ENCODE measurements at regions not wholly inside any gene's neighbourhood (a gene's known extent, or its start where the extent isn't known, plus 50 kb on each side); places are given as distances from the start of the nearest gene placed in this dataset.
"Not testable (repeated sequence)": the region's sequence is repeated elsewhere in the genome, so short reads cannot be mapped to it uniquely, and the experiment has no call there.

GRCh38 chr3:124362455-124362854, 367.8 kb upstream of the UMPS start:
- no peak for DNase-seq
- H3K36me3 Mint-ChIP-seq = no peaks in the 10 kb centered on the region
- no peak overlapping the region for H3K4me3 Mint-ChIP-seq
- H3K27me3 Mint-ChIP-seq = peaks cover 21% of the 10 kb centered on the region
- no peaks in the 10 kb centered on the region for H3K9me3 Mint-ChIP-seq
- H3K4me1 Mint-ChIP-seq = no peaks in the 10 kb centered on the region
- no peak overlapping the region for H3K27ac Mint-ChIP-seq

DNA sequence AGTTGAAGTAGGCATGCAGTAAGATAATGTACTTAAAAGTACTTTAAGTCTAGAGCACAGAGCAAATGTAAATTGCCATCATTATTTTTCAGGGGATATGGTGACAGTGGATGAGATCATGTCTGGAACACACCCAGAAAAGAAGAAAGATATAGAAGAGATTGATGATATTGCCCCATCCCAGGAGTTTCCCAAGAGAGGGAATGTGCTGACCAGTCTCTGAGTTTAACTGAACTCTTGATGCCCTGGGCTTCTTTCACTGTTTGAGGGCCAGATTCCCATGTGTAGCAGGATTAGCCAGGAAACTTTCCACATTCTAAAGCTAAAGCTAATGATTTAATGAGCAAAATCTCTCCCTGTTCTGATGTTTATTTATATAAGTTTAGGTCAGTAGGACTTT, 366.8 kb upstream of the UMPS start:
- no peak for DNase-seq
- Mint-ChIP-seq H3K27ac (no peak overlapping the region), H3K4me1 (no peaks in the 10 kb centered on the region), H3K4me3 (no peak overlapping the region), H3K27me3 (peaks cover 21% of the 10 kb centered on the region), H3K9me3 (no peaks in the 10 kb centered on the region), H3K36me3 (no peaks in the 10 kb centered on the region)

DNA sequence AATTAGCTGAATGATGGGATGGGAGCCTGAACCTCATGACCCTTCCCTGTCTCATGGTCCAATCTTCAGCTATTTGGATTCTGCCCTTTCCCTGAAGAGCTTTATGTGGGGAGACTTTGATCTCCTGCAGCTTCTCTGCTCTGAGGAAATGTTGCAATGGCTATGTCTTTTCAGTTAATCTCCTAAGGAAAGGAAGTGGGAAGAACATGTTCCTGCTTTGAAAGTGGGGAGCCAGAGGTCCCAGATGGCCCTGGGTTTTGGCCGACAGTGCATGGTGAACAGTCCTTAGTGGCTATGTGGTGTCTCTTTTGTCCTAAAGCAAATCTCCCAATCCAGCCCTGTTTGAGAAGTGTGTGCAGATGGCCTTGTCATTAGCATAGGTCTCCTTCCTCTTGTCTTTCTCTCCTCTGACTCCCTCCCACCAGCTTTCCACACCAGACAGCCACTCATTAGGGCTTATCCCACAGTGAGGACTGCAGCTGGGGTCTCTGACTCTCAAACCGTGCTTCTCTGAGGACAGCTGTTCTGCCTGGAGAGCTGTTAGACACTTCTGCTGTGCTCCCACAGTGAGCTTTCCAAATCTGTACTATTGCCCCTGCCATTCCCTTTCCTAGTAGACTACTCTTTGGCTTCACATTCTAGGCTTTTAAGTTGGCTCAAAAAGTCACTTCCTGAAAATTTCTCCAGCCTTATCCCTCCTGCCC, 365.8 kb upstream of the UMPS start:
- no peaks in the 10 kb centered on the region for H3K9me3 Mint-ChIP-seq
- H3K4me3 Mint-ChIP-seq = no peak overlapping the region
- H3K36me3 Mint-ChIP-seq = no peaks in the 10 kb centered on the region
- no peak overlapping the region for H3K27ac Mint-ChIP-seq
- DNase-seq = no peak
- no peaks in the 10 kb centered on the region for H3K4me1 Mint-ChIP-seq
- peaks cover 15% of the 10 kb centered on the region for H3K27me3 Mint-ChIP-seq

DNA sequence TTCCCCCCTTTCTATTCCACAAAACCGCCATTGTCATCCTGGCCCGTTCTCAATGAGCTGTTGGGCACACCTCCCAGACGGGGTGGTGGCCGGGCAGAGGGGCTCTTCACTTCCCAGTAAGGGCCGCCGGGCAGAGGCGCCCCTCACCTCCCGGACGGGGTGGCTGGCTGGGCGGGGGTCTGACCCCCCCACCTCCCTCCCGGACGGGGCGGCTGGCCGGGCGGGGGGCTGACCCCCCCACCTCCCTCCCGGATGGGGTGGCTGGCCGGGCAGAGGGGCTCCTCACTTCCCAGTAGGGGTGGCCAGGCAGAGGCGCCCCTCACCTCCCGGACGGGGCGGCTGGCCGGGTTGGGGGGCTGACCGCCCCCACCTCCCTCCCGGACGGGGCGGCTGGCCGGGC, 363.6 kb upstream of the UMPS start:
- not testable (repeated sequence) for H3K27ac Mint-ChIP-seq

GRCh38 chr3:124372775-124373174, 357.5 kb upstream of the UMPS start:
- Mint-ChIP-seq H3K27me3 (peaks cover 20% of the 10 kb centered on the region), H3K4me1 (no peaks in the 10 kb centered on the region), H3K27ac (no peak overlapping the region), H3K4me3 (no peak overlapping the region), H3K9me3 (no peaks in the 10 kb centered on the region), H3K36me3 (no peaks in the 10 kb centered on the region)
- no peak for DNase-seq

More for the DNA sequence above, 363.6 kb upstream of the UMPS start:
- not testable (repeated sequence) for H3K9me3 Mint-ChIP-seq, H3K27me3 Mint-ChIP-seq, H3K36me3 Mint-ChIP-seq, H3K4me1 Mint-ChIP-seq, DNase-seq, H3K4me3 Mint-ChIP-seq

GRCh38 chr3:124373524-124373923, 356.7 kb upstream of the UMPS start:
- Mint-ChIP-seq H3K36me3 (no peaks in the 10 kb centered on the region), H3K27me3 (peaks cover 20% of the 10 kb centered on the region), H3K4me1 (no peaks in the 10 kb centered on the region), H3K9me3 (no peaks in the 10 kb centered on the region), H3K27ac (no peak overlapping the region), H3K4me3 (no peak overlapping the region)
- no peak for DNase-seq

DNA sequence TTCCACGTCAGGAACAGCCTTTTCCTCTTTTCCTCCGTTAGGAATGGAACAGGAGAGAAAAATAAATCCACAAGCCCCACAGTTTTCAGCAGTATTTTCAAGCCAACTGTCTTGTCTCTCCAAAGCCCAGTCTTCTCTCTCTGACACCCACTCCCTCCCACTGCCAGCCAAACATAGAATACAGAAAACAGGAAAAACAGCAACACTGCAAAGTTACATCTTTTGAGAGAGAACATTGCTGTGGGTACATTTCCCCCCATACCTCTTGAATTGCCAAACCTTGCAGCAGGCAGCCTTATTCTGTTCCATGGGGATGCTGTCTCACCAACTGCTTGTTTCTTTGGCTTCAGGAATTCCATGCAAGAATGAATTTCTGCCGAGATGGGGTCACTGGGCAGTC, 355.7 kb upstream of the UMPS start:
- no peak for DNase-seq
- no peak overlapping the region for H3K4me3 Mint-ChIP-seq
- H3K27ac Mint-ChIP-seq = no peak overlapping the region
- no peaks in the 10 kb centered on the region for H3K4me1 Mint-ChIP-seq
- H3K27me3 Mint-ChIP-seq = peaks cover 20% of the 10 kb centered on the region
- no peaks in the 10 kb centered on the region for H3K36me3 Mint-ChIP-seq
- no peaks in the 10 kb centered on the region for H3K9me3 Mint-ChIP-seq

DNA sequence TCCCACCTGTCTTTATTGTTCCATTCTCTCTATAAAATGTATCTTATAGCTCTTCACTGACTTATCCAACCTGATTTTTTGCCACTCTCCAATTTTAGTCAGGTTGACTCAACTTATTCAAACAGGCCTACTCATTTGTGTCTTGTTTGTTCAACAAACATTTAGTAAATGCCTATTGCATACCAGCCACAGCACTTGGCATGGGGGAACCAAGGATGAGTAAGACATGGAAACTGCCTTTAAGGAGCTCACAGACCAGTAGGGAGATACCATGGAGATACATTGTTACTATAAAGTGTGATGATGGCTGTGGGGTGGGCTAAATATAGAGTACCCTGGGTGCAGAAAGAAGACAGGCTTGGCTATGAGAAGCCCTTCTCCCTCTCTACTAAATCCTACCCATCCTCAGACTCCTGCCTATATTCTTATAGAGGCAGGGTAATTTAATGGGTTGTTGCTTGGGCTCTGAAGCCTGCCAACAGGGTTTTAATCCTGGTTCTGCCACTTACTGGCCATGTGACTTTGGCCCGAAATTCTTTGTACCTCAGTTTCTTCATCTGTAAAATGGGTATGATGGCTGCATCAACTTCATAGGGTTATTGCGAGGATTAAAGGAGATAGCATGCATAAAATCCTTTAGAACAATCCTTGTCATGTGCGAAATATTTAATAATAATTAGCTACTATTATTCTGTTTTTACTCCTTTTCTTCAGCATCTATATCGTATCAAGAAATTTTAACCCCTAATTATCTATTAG, 348.5 kb upstream of the UMPS start:
- no peak overlapping the region for H3K27ac Mint-ChIP-seq
- H3K27me3 Mint-ChIP-seq = peaks cover 18% of the 10 kb centered on the region
- H3K36me3 Mint-ChIP-seq = no peaks in the 10 kb centered on the region
- H3K9me3 Mint-ChIP-seq = no peaks in the 10 kb centered on the region
- no peak for DNase-seq
- H3K4me3 Mint-ChIP-seq = no peak overlapping the region
- H3K4me1 Mint-ChIP-seq = no peaks in the 10 kb centered on the region

DNA sequence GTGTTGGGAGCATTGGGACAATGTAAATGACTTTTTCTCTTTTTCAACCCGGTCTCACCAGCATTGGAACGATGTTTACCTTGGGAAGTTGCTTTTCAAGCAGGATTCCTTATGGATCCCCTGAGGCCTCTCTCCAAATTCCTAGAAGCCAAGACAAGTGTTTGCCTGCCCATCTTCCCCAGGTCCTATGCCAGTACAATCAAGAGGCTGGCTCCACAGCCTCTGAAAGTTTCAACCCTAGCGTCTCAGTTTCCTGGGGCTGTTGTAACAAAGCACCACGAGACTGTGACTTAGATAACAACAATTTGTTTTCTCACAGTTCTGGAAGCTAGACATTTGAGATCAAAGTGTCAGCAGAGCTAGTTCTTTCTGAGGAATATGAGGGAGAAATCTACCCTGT, 347.2 kb upstream of the UMPS start:
- H3K4me3 Mint-ChIP-seq = no peak overlapping the region
- peaks cover 26% of the 10 kb centered on the region for H3K27me3 Mint-ChIP-seq
- no peak overlapping the region for H3K27ac Mint-ChIP-seq
- H3K36me3 Mint-ChIP-seq = no peaks in the 10 kb centered on the region
- no peaks in the 10 kb centered on the region for H3K9me3 Mint-ChIP-seq
- H3K4me1 Mint-ChIP-seq = no peaks in the 10 kb centered on the region
- DNase-seq = no peak

GRCh38 chr3:124383846-124384466, 346.3 kb upstream of the UMPS start:
- H3K27ac Mint-ChIP-seq = no peak overlapping the region

DNA sequence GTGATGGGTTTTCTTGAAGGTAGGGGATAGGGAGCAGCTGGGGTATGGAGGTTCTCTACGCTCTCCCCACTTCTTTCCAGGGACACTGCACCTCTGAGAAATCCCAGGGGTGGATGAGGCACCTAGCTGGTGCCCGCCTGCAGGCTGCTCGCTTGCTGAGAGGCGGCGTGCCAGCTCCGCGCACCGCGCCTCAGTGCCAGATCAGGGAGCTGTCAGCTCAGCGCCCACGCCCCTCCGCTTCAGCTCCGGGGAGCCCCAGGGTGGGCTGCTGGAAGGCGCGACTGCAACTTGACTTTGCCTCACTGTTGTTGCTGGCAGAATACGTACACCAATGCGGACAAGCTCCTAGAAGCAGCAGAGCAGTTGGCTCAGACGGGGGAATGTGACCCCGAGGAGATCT, 345.7 kb upstream of the UMPS start:
- DNase-seq = no peak
- Mint-ChIP-seq H3K4me3 (no peak overlapping the region), H3K4me1 (no peaks in the 10 kb centered on the region), H3K9me3 (no peaks in the 10 kb centered on the region), H3K27me3 (peaks cover 34% of the 10 kb centered on the region), H3K36me3 (no peaks in the 10 kb centered on the region), H3K27ac (no peak overlapping the region)

More at GRCh38 chr3:124383846-124384466, 346.3 kb upstream of the UMPS start:
- H3K9me3 Mint-ChIP-seq = no peaks in the 10 kb centered on the region
- H3K4me3 Mint-ChIP-seq = no peak overlapping the region
- no peaks in the 10 kb centered on the region for H3K4me1 Mint-ChIP-seq
- H3K36me3 Mint-ChIP-seq = no peaks in the 10 kb centered on the region
- H3K27me3 Mint-ChIP-seq = peaks cover 32% of the 10 kb centered on the region
- DNase-seq = no peak

DNA sequence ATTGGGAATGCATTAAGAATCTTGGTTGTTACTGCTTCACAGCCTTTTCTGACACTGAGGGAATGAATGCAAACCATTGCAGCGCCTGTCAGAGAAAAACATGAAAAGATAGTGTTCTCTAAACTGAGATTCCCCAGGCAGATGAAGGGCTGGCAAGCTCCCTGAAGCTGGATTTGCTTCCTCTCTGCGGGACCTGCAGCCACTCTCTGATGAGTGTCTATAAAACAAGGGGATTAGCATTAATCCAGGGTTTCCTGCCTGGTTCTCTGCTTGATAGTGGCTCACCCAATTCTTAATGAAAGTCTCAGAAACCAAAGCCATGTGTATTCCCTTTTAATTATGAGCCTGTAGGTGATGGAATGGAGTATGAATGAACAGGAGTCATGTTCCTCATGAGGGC, 344.3 kb upstream of the UMPS start:
- Mint-ChIP-seq H3K27me3 (peaks cover 27% of the 10 kb centered on the region), H3K9me3 (no peaks in the 10 kb centered on the region), H3K36me3 (no peaks in the 10 kb centered on the region), H3K27ac (no peak overlapping the region), H3K4me3 (no peak overlapping the region), H3K4me1 (no peaks in the 10 kb centered on the region)
- DNase-seq = no peak

GRCh38 chr3:124386996-124387595, 343.2 kb upstream of the UMPS start:
- no peak for DNase-seq
- no peak overlapping the region for H3K27ac Mint-ChIP-seq
- H3K4me3 Mint-ChIP-seq = no peak overlapping the region
- peaks cover 27% of the 10 kb centered on the region for H3K27me3 Mint-ChIP-seq
- H3K4me1 Mint-ChIP-seq = no peaks in the 10 kb centered on the region
- H3K9me3 Mint-ChIP-seq = no peaks in the 10 kb centered on the region
- no peaks in the 10 kb centered on the region for H3K36me3 Mint-ChIP-seq

DNA sequence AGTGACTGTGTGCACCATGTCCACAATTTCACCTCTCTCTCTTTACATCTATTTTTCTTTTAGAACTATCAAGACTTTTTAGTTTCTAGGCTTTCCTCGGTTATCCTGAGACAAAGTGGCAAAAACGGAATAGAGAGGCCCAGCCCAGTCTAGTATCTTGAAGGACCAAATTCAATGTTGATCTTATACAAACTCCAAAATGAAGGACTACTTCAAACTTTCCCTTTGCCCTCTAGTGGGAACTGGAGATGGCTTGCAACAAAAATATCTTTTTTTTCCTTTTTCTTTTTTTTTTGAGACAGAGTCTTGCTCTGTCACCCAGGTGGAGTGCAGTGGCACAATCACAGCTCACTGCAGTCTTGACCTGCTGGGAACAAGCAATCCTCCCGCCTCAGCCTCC, 338.5 kb upstream of the UMPS start:
- no peak overlapping the region for H3K4me3 Mint-ChIP-seq
- no peaks in the 10 kb centered on the region for H3K9me3 Mint-ChIP-seq

DNA sequence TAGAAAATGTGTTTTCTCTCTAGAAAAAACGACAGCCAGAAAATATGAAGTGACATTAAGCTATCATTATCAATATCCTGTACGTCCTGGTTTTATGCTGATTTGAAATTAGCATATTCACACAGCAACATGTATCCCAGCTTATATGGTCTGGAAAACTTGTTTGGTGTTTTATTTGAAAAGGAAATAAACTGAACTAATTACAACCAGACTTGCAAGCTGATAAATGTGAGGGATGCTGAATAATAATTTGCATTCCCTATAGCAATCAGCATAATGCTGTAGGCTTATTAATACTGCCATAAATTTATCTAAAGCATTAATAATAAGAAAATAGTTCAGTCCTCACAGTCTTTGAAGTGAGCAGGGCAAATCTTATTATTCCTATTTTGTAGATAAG, 336.9 kb upstream of the UMPS start:
- Mint-ChIP-seq H3K4me1 (peaks cover 2% of the 10 kb centered on the region), H3K27me3 (peaks cover 36% of the 10 kb centered on the region), H3K27ac (no peak overlapping the region), H3K36me3 (no peaks in the 10 kb centered on the region), H3K9me3 (no peaks in the 10 kb centered on the region), H3K4me3 (no peak overlapping the region)
- no peak for DNase-seq

More for the DNA sequence above, 338.5 kb upstream of the UMPS start:
- H3K4me1 Mint-ChIP-seq = peaks cover 2% of the 10 kb centered on the region
- H3K27ac Mint-ChIP-seq = no peak overlapping the region
- DNase-seq = no peak
- no peaks in the 10 kb centered on the region for H3K36me3 Mint-ChIP-seq
- H3K27me3 Mint-ChIP-seq = peaks cover 31% of the 10 kb centered on the region
